ENCODE measurements at regions not wholly inside any gene's neighbourhood (a gene's known extent, or its start where the extent isn't known, plus 50 kb on each side); places are given as distances from the start of the nearest gene placed in this dataset.
"Not testable (repeated sequence)": the region's sequence is repeated elsewhere in the genome, so short reads cannot be mapped to it uniquely, and the experiment has no call there.

DNA sequence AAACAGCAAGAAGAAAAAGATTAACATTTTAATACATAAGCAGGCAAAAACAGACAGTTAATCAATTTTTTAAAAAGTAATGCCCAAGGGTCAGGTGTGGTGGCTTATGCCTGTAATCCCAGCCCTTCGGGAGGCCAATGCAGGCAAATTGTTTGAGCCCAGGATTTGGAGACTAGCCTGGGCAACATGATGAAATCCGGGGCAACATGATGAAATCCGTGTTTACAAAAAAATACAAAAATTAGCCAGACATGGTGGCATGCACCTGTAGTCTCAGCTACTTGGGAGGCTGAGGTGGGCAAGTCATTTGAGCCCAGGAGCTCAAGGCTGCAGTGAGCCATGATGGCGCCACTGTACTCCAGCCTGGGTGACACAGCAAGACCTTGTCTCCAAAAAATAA lies 94.1 kb upstream of the DST start:
- H3K27ac ChIP-seq (ENCODE audit: low read length) = no peak overlapping the region
- DNase-seq (ENCODE audit: low read depth, low spot score) = no peak
- WGBS (ENCODE audit: insufficient coverage, insufficient read length) = no CpG with 5 or more reads among the region's 4 CpGs
- no peaks in the 10 kb centered on the region for H3K36me3 ChIP-seq (ENCODE audit: control insufficient read depth, insufficient read depth, low read length)
- no peak overlapping the region for H3K4me3 ChIP-seq (ENCODE audit: low read length)
- no peaks in the 10 kb centered on the region for H3K27me3 ChIP-seq (ENCODE audit: control insufficient read depth, insufficient read depth, low read length)
- H3K4me1 ChIP-seq (ENCODE audit: control insufficient read depth, insufficient read depth, low read length) = no peaks in the 10 kb centered on the region
- no peaks in the 10 kb centered on the region for H3K9me3 ChIP-seq (ENCODE audit: control insufficient read depth, insufficient read depth, low read length)

DNA sequence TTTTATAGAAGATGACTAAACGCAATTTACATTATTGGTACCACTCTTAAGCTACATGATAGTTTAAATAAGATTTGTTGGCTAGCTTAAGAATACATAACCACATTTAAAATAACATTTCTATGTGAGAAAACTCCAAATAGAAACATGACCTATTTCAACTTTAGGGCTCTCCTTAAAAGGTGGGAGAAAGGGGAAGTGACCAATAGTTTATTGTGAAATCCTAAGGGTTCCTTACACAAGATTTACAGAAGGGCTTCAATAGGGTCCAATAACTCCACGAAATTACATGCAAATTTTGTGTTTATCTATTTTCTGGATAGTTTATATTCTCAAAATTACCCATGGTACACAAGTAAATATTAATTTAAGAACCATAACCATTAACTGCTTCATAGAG lies 91.6 kb upstream of the DST start:
- no peak for DNase-seq (ENCODE audit: low read depth, low spot score)
- H3K4me3 ChIP-seq (ENCODE audit: low read length) = no peak overlapping the region
- H3K4me1 ChIP-seq (ENCODE audit: control insufficient read depth, insufficient read depth, low read length) = no peaks in the 10 kb centered on the region
- H3K36me3 ChIP-seq (ENCODE audit: control insufficient read depth, insufficient read depth, low read length) = no peaks in the 10 kb centered on the region
- H3K27me3 ChIP-seq (ENCODE audit: control insufficient read depth, insufficient read depth, low read length) = no peaks in the 10 kb centered on the region
- H3K27ac ChIP-seq (ENCODE audit: low read length) = no peak overlapping the region
- no CpG with 5 or more reads among the region's 2 CpGs for WGBS (ENCODE audit: insufficient coverage, insufficient read length)
- no peaks in the 10 kb centered on the region for H3K9me3 ChIP-seq (ENCODE audit: control insufficient read depth, insufficient read depth, low read length)

DNA sequence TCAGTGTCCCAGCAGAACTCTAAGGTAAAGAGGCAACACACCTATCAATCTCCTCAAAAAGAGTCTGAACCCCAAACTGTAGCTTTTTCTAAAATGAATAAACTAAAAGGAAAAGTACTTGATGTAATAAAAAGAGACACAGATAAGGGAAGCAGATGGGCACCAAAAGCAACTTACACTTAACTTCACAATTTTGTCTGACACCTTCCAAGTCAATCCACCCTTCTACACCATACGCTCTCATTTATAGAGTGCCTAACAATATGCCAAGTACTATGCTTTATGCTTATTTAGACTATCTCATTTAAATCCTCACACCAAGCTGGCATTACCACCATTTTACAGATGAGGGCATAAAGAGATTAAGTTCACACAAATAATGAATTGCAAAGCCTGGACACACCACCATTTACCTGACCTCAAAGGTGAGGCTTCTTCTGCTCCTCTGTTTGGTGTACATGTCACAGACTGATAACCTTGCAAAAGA lies 90.6 kb upstream of the DST start:
- no peak overlapping the region for H3K4me3 ChIP-seq (ENCODE audit: low read length)
- no peaks in the 10 kb centered on the region for H3K36me3 ChIP-seq (ENCODE audit: control insufficient read depth, insufficient read depth, low read length)
- no peak overlapping the region for H3K27ac ChIP-seq (ENCODE audit: low read length)
- no CpG with 5 or more reads among the region's 1 CpG for WGBS (ENCODE audit: insufficient coverage, insufficient read length)
- no peaks in the 10 kb centered on the region for H3K4me1 ChIP-seq (ENCODE audit: control insufficient read depth, insufficient read depth, low read length)
- no peaks in the 10 kb centered on the region for H3K27me3 ChIP-seq (ENCODE audit: control insufficient read depth, insufficient read depth, low read length)
- DNase-seq (ENCODE audit: low read depth, low spot score) = no peak
- H3K9me3 ChIP-seq (ENCODE audit: control insufficient read depth, insufficient read depth, low read length) = no peaks in the 10 kb centered on the region

DNA sequence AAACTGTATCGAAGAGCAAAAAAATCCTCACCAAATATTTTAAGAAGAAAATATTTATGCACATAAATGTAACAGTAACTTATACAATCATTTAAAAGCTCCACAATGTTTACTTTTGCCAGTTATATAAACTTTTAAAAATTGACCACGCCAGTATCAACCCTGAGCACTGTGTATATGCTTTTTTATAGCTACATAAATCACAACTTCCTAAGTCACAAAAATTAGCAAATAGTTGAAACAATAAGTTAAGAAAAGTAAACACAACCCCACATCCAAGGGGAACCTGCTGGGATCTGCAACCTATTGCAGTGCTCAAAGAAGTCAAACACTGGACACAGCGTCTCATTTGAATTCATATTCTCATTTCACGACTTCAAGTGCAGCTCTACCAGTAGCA lies 89.8 kb upstream of the DST start:
- Histone ChIP-seq H3K27me3 (ENCODE audit: control insufficient read depth, insufficient read depth, low read length) (no peaks in the 10 kb centered on the region), H3K4me3 (ENCODE audit: low read length) (no peak overlapping the region), H3K27ac (ENCODE audit: low read length) (no peak overlapping the region), H3K4me1 (ENCODE audit: control insufficient read depth, insufficient read depth, low read length) (peaks cover 2% of the 10 kb centered on the region; the same call in 1 of the 2 replicates), H3K36me3 (ENCODE audit: control insufficient read depth, insufficient read depth, low read length) (no peaks in the 10 kb centered on the region), H3K9me3 (ENCODE audit: control insufficient read depth, insufficient read depth, low read length) (no peaks in the 10 kb centered on the region)
- WGBS (ENCODE audit: insufficient coverage, insufficient read length) = no CpG with 5 or more reads among the region's 4 CpGs
- DNase-seq (ENCODE audit: low read depth, low spot score) = no peak

DNA sequence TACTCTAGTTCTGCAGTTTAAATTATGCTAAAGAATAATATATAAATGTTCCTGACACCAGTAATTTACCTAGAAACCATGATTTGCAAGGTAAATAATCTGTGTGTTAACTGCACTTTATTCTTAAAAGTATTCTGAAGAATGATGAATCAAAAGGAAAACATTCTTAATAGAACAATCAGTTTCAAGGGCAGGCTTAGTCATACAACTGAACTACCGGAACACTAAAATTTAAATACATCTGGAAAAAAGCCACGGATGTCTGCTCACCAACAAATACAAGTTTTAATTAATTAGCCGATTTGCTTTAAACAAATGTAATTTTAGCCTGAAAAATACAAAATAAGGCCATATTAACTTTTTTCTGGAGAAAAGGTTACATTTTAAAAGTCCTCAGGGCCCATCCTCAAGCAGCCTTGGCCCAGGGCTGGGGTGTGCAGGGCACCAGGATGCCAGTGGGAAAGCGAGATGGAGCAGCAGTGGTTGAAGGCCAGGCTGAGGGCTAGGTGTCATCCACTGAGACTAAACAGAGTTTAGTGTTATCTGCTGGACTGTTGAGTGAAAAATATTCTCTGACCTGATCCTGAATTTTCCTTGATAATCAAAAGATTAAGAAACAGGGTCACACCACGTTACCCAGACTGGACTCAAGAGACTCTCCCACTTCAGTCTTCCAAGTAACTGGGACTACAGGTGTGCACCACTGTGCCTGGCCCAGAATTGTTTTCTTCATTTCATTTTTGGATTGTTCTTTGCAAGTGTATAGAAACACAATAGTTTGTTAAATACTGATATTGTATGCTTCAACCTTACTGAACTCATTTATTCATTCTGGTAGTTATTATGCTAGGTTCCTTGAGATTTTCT lies 88.2 kb upstream of the DST start:
- no peaks in the 10 kb centered on the region for H3K36me3 ChIP-seq (ENCODE audit: control insufficient read depth, insufficient read depth, low read length)
- H3K9me3 ChIP-seq (ENCODE audit: control insufficient read depth, insufficient read depth, low read length) = no peaks in the 10 kb centered on the region
- H3K27ac ChIP-seq (ENCODE audit: low read length) = no peak overlapping the region
- DNase-seq (ENCODE audit: low read depth, low spot score) = no peak
- WGBS (ENCODE audit: insufficient coverage, insufficient read length) = no CpG with 5 or more reads among the region's 5 CpGs
- no peak overlapping the region for H3K4me3 ChIP-seq (ENCODE audit: low read length)
- peaks cover 4% of the 10 kb centered on the region for H3K4me1 ChIP-seq (ENCODE audit: control insufficient read depth, insufficient read depth, low read length)
- no peaks in the 10 kb centered on the region for H3K27me3 ChIP-seq (ENCODE audit: control insufficient read depth, insufficient read depth, low read length)

DNA sequence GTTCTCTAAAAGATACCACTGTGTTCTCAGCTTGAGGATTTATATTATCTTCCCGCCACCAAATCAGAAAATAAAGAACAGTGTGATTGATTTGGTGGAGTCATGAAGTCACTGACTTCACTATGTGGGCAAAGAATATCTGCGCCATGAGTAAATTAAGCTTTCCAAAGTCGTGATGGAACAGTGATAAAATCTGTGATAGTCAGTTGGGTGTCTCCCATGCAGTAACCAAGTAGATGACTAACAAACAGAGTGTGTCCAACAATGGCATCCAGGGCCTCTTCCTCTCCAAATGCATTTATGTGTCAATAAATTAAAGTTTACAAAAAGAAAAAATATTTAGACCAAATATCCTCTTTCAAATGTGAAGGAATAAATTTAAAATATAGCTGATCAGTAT lies 87.0 kb upstream of the DST start:
- WGBS (ENCODE audit: insufficient coverage, insufficient read length) = no CpG with 5 or more reads among the region's 3 CpGs

DNA sequence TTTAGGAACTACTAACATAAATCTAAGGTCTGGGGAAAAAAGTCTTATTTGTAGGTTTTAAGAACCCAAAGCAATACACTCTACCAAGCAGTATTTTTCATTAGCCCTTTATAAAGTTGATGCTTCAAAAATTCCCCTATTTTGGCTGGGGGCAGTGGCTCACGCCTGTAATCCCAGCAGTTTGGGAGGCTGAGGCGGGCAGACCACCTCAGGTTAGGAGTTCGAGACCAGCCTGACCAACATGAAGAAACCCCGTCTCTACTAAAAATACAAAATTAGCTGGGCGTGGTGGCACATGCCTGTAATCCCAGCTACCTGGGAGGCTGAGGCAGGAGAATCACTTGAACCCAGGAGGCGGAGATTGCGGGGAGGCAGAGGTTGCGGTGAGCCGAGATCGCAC lies 86.5 kb upstream of the DST start:
- no CpG with 5 or more reads among the region's 10 CpGs for WGBS (ENCODE audit: insufficient coverage, insufficient read length)
- not testable (repeated sequence) for DNase-seq (ENCODE audit: low read depth, low spot score); H3K4me3 ChIP-seq (ENCODE audit: low read length); H3K36me3 ChIP-seq (ENCODE audit: control insufficient read depth, insufficient read depth, low read length); H3K27me3 ChIP-seq (ENCODE audit: control insufficient read depth, insufficient read depth, low read length); H3K4me1 ChIP-seq (ENCODE audit: control insufficient read depth, insufficient read depth, low read length); H3K9me3 ChIP-seq (ENCODE audit: control insufficient read depth, insufficient read depth, low read length); H3K27ac ChIP-seq (ENCODE audit: low read length)

More for the DNA sequence above, 87.0 kb upstream of the DST start:
- Histone ChIP-seq H3K27me3 (ENCODE audit: control insufficient read depth, insufficient read depth, low read length) (no peaks in the 10 kb centered on the region), H3K4me1 (ENCODE audit: control insufficient read depth, insufficient read depth, low read length) (peaks cover 6% of the 10 kb centered on the region), H3K4me3 (ENCODE audit: low read length) (no peak overlapping the region), H3K9me3 (ENCODE audit: control insufficient read depth, insufficient read depth, low read length) (no peaks in the 10 kb centered on the region), H3K36me3 (ENCODE audit: control insufficient read depth, insufficient read depth, low read length) (no peaks in the 10 kb centered on the region), H3K27ac (ENCODE audit: low read length) (no peak overlapping the region)
- no peak for DNase-seq (ENCODE audit: low read depth, low spot score)

DNA sequence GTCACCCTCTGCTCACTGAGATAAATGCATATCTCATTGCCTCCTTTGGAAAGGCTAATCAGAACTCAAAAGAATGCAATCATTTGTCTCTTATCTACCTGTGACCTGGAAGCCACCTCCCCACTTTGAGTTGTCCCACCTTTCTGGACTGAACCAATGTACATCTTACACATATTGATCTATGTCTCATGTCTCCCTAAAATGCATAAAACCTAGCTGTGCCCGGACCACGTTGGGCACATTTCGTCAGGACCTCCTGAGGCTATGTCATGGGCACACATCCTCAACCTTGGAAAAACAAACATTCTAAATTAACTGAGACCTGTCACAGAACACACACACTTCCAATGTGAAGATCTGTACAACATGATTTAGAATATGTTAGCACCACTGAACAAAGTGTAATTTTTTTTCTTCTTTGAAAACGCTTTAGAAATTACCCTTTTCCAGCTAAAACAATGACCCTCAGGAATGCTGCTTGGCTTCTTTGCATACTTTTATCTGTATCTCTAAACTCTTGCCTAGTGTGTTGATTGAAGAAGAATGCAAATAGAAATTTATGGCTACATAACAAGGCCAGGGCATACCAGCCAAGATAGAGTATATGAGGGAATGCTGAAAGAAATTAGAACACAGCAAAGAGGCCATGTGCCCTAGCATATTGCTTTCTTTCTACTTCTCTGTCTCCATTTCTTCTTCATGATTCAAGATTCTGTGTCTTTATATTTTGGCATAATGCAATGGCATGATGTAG lies 84.6 kb upstream of the DST start:
- no peak for DNase-seq (ENCODE audit: low read depth, low spot score)
- Histone ChIP-seq H3K9me3 (ENCODE audit: control insufficient read depth, insufficient read depth, low read length) (no peaks in the 10 kb centered on the region), H3K27me3 (ENCODE audit: control insufficient read depth, insufficient read depth, low read length) (no peaks in the 10 kb centered on the region), H3K36me3 (ENCODE audit: control insufficient read depth, insufficient read depth, low read length) (no peaks in the 10 kb centered on the region), H3K4me3 (ENCODE audit: low read length) (no peak overlapping the region), H3K4me1 (ENCODE audit: control insufficient read depth, insufficient read depth, low read length) (peaks cover 6% of the 10 kb centered on the region), H3K27ac (ENCODE audit: low read length) (no peak overlapping the region)
- no CpG with 5 or more reads among the region's 4 CpGs for WGBS (ENCODE audit: insufficient coverage, insufficient read length)

DNA sequence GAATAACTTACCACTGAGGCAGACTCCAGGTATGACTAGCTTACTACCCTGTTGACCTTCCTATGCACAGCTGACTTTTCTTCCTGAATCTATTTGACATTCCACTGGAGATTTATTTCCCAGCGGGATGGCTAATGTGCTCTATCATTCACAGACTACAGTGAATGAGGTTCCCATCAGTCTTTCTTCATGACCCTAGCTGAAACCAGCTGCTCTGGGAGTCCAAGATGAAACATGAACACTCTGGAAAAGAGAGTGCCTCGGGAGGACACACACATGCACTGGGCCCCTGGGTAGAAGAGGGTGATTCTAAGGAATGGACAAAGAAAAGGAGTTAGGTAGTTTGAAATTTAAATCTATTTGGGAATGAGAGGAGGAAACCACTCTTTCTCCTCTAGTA lies 82.6 kb upstream of the DST start:
- Histone ChIP-seq H3K27ac (ENCODE audit: low read length) (no peak overlapping the region), H3K4me1 (ENCODE audit: control insufficient read depth, insufficient read depth, low read length) (peaks cover 6% of the 10 kb centered on the region), H3K36me3 (ENCODE audit: control insufficient read depth, insufficient read depth, low read length) (no peaks in the 10 kb centered on the region), H3K4me3 (ENCODE audit: low read length) (no peak overlapping the region), H3K9me3 (ENCODE audit: control insufficient read depth, insufficient read depth, low read length) (no peaks in the 10 kb centered on the region), H3K27me3 (ENCODE audit: control insufficient read depth, insufficient read depth, low read length) (no peaks in the 10 kb centered on the region)
- no peak for DNase-seq (ENCODE audit: low read depth, low spot score)
- WGBS (ENCODE audit: insufficient coverage, insufficient read length) = no CpG with 5 or more reads among the region's 2 CpGs

DNA sequence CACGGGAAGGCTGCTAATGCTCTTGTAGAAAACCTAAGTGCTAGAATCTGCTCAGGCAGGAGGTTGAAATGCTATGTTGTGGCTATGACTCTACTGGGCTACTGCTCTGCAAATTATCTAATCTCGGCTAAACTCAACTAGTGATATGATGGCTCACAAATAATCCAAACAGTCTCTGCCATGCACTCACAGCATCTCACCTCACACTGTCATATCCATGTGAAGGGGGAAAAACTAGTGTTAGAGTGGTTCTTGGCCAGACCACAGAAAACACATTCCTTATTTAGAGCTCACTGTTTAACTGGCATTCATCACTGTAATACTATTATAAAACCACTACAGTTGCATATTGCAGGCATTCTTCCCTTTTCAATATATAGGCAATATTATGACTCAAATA lies 81.8 kb upstream of the DST start:
- DNase-seq (ENCODE audit: low read depth, low spot score) = no peak
- Histone ChIP-seq H3K27ac (ENCODE audit: low read length) (no peak overlapping the region), H3K4me1 (ENCODE audit: control insufficient read depth, insufficient read depth, low read length) (peaks cover 6% of the 10 kb centered on the region), H3K36me3 (ENCODE audit: control insufficient read depth, insufficient read depth, low read length) (no peaks in the 10 kb centered on the region), H3K27me3 (ENCODE audit: control insufficient read depth, insufficient read depth, low read length) (no peaks in the 10 kb centered on the region), H3K9me3 (ENCODE audit: control insufficient read depth, insufficient read depth, low read length) (no peaks in the 10 kb centered on the region), H3K4me3 (ENCODE audit: low read length) (no peak overlapping the region)
- WGBS (ENCODE audit: insufficient coverage, insufficient read length) = no CpG with 5 or more reads among the region's 2 CpGs

All from iPS DF 6.9 (cell line).